ENCODE measurements at regions not wholly inside any gene's neighbourhood (a gene's known extent, or its start where the extent isn't known, plus 50 kb on each side); places are given as distances from the start of the nearest gene placed in this dataset.

GRCh38 chr3:178001670-178002101, 534.5 kb upstream of the KCNMB2 start:
- TF ChIP-seq CTCF (IDR thresholded peaks at IDR 0.05) (no peak), POLR2A (IDR thresholded peaks at IDR 0.05) (no peak)

Data from testis (tissue), 2 donors.